ENCODE measurements at regions not wholly inside any gene's neighbourhood (a gene's known extent, or its start where the extent isn't known, plus 50 kb on each side); places are given as distances from the start of the nearest gene placed in this dataset.

DNA sequence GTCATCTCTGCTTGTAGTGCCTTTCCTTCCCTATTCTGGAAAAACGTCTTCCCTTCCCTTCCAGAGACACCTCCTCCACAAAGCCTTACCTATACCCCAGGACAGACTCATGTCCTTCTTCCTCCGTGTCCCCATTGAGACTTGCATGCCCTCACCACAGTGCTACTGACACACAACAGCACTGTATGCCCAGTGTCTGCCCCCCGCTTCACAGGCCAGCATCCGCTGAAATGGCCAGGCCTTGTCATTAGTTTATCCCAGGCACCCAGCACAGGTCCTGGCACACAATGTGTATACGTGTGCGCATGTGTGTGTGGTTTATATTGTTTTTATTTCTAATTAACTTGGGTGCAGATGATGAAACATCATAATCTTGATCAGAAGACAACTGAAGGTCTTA is 130.1 kb upstream of the CCL2 start:
- TF ChIP-seq, protein P1, sequence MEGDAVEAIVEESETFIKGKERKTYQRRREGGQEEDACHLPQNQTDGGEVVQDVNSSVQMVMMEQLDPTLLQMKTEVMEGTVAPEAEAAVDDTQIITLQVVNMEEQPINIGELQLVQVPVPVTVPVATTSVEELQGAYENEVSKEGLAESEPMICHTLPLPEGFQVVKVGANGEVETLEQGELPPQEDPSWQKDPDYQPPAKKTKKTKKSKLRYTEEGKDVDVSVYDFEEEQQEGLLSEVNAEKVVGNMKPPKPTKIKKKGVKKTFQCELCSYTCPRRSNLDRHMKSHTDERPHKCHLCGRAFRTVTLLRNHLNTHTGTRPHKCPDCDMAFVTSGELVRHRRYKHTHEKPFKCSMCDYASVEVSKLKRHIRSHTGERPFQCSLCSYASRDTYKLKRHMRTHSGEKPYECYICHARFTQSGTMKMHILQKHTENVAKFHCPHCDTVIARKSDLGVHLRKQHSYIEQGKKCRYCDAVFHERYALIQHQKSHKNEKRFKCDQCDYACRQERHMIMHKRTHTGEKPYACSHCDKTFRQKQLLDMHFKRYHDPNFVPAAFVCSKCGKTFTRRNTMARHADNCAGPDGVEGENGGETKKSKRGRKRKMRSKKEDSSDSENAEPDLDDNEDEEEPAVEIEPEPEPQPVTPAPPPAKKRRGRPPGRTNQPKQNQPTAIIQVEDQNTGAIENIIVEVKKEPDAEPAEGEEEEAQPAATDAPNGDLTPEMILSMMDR (IDR thresholded peaks at IDR 0.05), result no peak
- no peak for TF ChIP-seq POLR2A (IDR thresholded peaks at IDR 0.05)
